ENCODE measurements at regions not wholly inside any gene's neighbourhood (a gene's known extent, or its start where the extent isn't known, plus 50 kb on each side); places are given as distances from the start of the nearest gene placed in this dataset.

GRCh38 chr4:116734178-116734577 is 351.2 kb downstream of the TRAM1L1 start:
- H3K9me3 ChIP-seq (ENCODE audit: control insufficient read depth, insufficient read depth, low read length), result no peaks in the 10 kb centered on the region
- H3K27ac ChIP-seq (ENCODE audit: low read depth, low read length), result no peak overlapping the region
- no CpG with 5 or more reads among the region's 2 CpGs for WGBS (ENCODE audit: insufficient coverage)
- DNase-seq (ENCODE audit: low read depth in 4 of 6, low spot score in 6 of 6), result no peak
- no peaks in the 10 kb centered on the region for H3K27me3 ChIP-seq (ENCODE audit: control insufficient read depth, insufficient read depth, low read length)
- H3K36me3 ChIP-seq (ENCODE audit: control insufficient read depth, insufficient read depth, low read length), result no peaks in the 10 kb centered on the region
- H3K4me1 ChIP-seq (ENCODE audit: control insufficient read depth, insufficient read depth, low read length), result no peaks in the 10 kb centered on the region
- no peak overlapping the region for H3K4me3 ChIP-seq (ENCODE audit: low read depth, low read length)

- DNase-seq (ENCODE audit: low read depth in 4 of 6, low spot score in 6 of 6), result no peak
- Histone ChIP-seq H3K36me3 (ENCODE audit: control insufficient read depth, insufficient read depth, low read length) (no peaks in the 10 kb centered on the region), H3K4me3 (ENCODE audit: low read depth, low read length) (no peak overlapping the region), H3K27ac (ENCODE audit: low read depth, low read length) (no peak overlapping the region), H3K4me1 (ENCODE audit: control insufficient read depth, insufficient read depth, low read length) (no peaks in the 10 kb centered on the region), H3K27me3 (ENCODE audit: control insufficient read depth, insufficient read depth, low read length) (no peaks in the 10 kb centered on the region), H3K9me3 (ENCODE audit: control insufficient read depth, insufficient read depth, low read length) (no peaks in the 10 kb centered on the region)
- WGBS (ENCODE audit: insufficient coverage), result 86% methylated on average over 3 of the region's 4 CpGs
Measured at GRCh38 chr4:116733370-116733769, 352.0 kb downstream of the TRAM1L1 start.

- H3K36me3 ChIP-seq (ENCODE audit: control insufficient read depth, insufficient read depth, low read length), result no peaks in the 10 kb centered on the region
- H3K27ac ChIP-seq (ENCODE audit: low read depth, low read length), result no peak overlapping the region
- no peaks in the 10 kb centered on the region for H3K27me3 ChIP-seq (ENCODE audit: control insufficient read depth, insufficient read depth, low read length)
- H3K4me3 ChIP-seq (ENCODE audit: low read depth, low read length), result no peak overlapping the region
- H3K9me3 ChIP-seq (ENCODE audit: control insufficient read depth, insufficient read depth, low read length), result no peaks in the 10 kb centered on the region
- no peaks in the 10 kb centered on the region for H3K4me1 ChIP-seq (ENCODE audit: control insufficient read depth, insufficient read depth, low read length)
- DNase-seq (ENCODE audit: low read depth in 4 of 6, low spot score in 6 of 6), result no peak
Measured at GRCh38 chr4:116726523-116726922, 358.9 kb downstream of the TRAM1L1 start.

GRCh38 chr4:116724249-116724648 is 361.1 kb downstream of the TRAM1L1 start:
- Histone ChIP-seq H3K9me3 (ENCODE audit: control insufficient read depth, insufficient read depth, low read length) (no peaks in the 10 kb centered on the region), H3K27ac (ENCODE audit: low read depth, low read length) (no peak overlapping the region), H3K36me3 (ENCODE audit: control insufficient read depth, insufficient read depth, low read length) (no peaks in the 10 kb centered on the region), H3K27me3 (ENCODE audit: control insufficient read depth, insufficient read depth, low read length) (no peaks in the 10 kb centered on the region), H3K4me1 (ENCODE audit: control insufficient read depth, insufficient read depth, low read length) (no peaks in the 10 kb centered on the region), H3K4me3 (ENCODE audit: low read depth, low read length) (no peak overlapping the region)
- WGBS (ENCODE audit: insufficient coverage), result 100% methylated on average over 1 of the region's 3 CpGs
- no peak for DNase-seq (ENCODE audit: low read depth in 4 of 6, low spot score in 6 of 6)

- 95% methylated on average over 32 of the region's 32 CpGs for WGBS (ENCODE audit: insufficient coverage)
Measured at GRCh38 chr4:116705466-116705865, 379.9 kb downstream of the TRAM1L1 start.

GRCh38 chr4:116702949-116703348 is 382.4 kb downstream of the TRAM1L1 start:
- H3K27ac ChIP-seq (ENCODE audit: low read depth, low read length), result no peak overlapping the region
- H3K4me3 ChIP-seq (ENCODE audit: low read depth, low read length), result no peak overlapping the region
- 84% methylated on average over 4 of the region's 4 CpGs for WGBS (ENCODE audit: insufficient coverage)
- H3K27me3 ChIP-seq (ENCODE audit: control insufficient read depth, insufficient read depth, low read length), result no peaks in the 10 kb centered on the region
- no peaks in the 10 kb centered on the region for H3K36me3 ChIP-seq (ENCODE audit: control insufficient read depth, insufficient read depth, low read length)
- no peaks in the 10 kb centered on the region for H3K4me1 ChIP-seq (ENCODE audit: control insufficient read depth, insufficient read depth, low read length)
- no peak for DNase-seq (ENCODE audit: low read depth in 4 of 6, low spot score in 6 of 6)
- H3K9me3 ChIP-seq (ENCODE audit: control insufficient read depth, insufficient read depth, low read length), result peaks cover 2% of the 10 kb centered on the region

More at GRCh38 chr4:116705466-116705865, 379.9 kb downstream of the TRAM1L1 start:
- DNase-seq (ENCODE audit: low read depth in 4 of 6, low spot score in 6 of 6), result no peak
- no peaks in the 10 kb centered on the region for H3K4me1 ChIP-seq (ENCODE audit: control insufficient read depth, insufficient read depth, low read length)
- no peaks in the 10 kb centered on the region for H3K27me3 ChIP-seq (ENCODE audit: control insufficient read depth, insufficient read depth, low read length)
- no peak overlapping the region for H3K4me3 ChIP-seq (ENCODE audit: low read depth, low read length)
- no peaks in the 10 kb centered on the region for H3K36me3 ChIP-seq (ENCODE audit: control insufficient read depth, insufficient read depth, low read length)
- no peaks in the 10 kb centered on the region for H3K9me3 ChIP-seq (ENCODE audit: control insufficient read depth, insufficient read depth, low read length)
- no peak overlapping the region for H3K27ac ChIP-seq (ENCODE audit: low read depth, low read length)

- no peaks in the 10 kb centered on the region for H3K27me3 ChIP-seq (ENCODE audit: control insufficient read depth, insufficient read depth, low read length)
- H3K4me3 ChIP-seq (ENCODE audit: low read depth, low read length), result no peak overlapping the region
- no peaks in the 10 kb centered on the region for H3K9me3 ChIP-seq (ENCODE audit: control insufficient read depth, insufficient read depth, low read length)
- no peaks in the 10 kb centered on the region for H3K4me1 ChIP-seq (ENCODE audit: control insufficient read depth, insufficient read depth, low read length)
- no CpG with 5 or more reads among the region's 1 CpG for WGBS (ENCODE audit: insufficient coverage)
- H3K27ac ChIP-seq (ENCODE audit: low read depth, low read length), result no peak overlapping the region
- no peaks in the 10 kb centered on the region for H3K36me3 ChIP-seq (ENCODE audit: control insufficient read depth, insufficient read depth, low read length)
- DNase-seq (ENCODE audit: low read depth in 4 of 6, low spot score in 6 of 6), result no peak
Measured at GRCh38 chr4:116688536-116688935, 396.8 kb downstream of the TRAM1L1 start.

GRCh38 chr4:116668190-116668589 is 417.2 kb downstream of the TRAM1L1 start:
- Histone ChIP-seq H3K27ac (ENCODE audit: low read depth, low read length) (no peak overlapping the region), H3K4me3 (ENCODE audit: low read depth, low read length) (no peak overlapping the region), H3K27me3 (ENCODE audit: control insufficient read depth, insufficient read depth, low read length) (no peaks in the 10 kb centered on the region), H3K4me1 (ENCODE audit: control insufficient read depth, insufficient read depth, low read length) (no peaks in the 10 kb centered on the region), H3K36me3 (ENCODE audit: control insufficient read depth, insufficient read depth, low read length) (no peaks in the 10 kb centered on the region), H3K9me3 (ENCODE audit: control insufficient read depth, insufficient read depth, low read length) (no peaks in the 10 kb centered on the region)
- no CpG with 5 or more reads among the region's 2 CpGs for WGBS (ENCODE audit: insufficient coverage)
- no peak for DNase-seq (ENCODE audit: low read depth in 4 of 6, low spot score in 6 of 6)

GRCh38 chr4:116665716-116666115 is 419.7 kb downstream of the TRAM1L1 start:
- no peak overlapping the region for H3K27ac ChIP-seq (ENCODE audit: low read depth, low read length)
- H3K9me3 ChIP-seq (ENCODE audit: control insufficient read depth, insufficient read depth, low read length), result no peaks in the 10 kb centered on the region
- WGBS (ENCODE audit: insufficient coverage), result 63% methylated on average over 1 of the region's 1 CpG
- H3K4me3 ChIP-seq (ENCODE audit: low read depth, low read length), result no peak overlapping the region
- DNase-seq (ENCODE audit: low read depth in 4 of 6, low spot score in 6 of 6), result no peak
- no peaks in the 10 kb centered on the region for H3K27me3 ChIP-seq (ENCODE audit: control insufficient read depth, insufficient read depth, low read length)
- no peaks in the 10 kb centered on the region for H3K4me1 ChIP-seq (ENCODE audit: control insufficient read depth, insufficient read depth, low read length)
- no peaks in the 10 kb centered on the region for H3K36me3 ChIP-seq (ENCODE audit: control insufficient read depth, insufficient read depth, low read length)

- Histone ChIP-seq H3K36me3 (ENCODE audit: control insufficient read depth, insufficient read depth, low read length) (no peaks in the 10 kb centered on the region), H3K4me3 (ENCODE audit: low read depth, low read length) (no peak overlapping the region), H3K27ac (ENCODE audit: low read depth, low read length) (no peak overlapping the region), H3K9me3 (ENCODE audit: control insufficient read depth, insufficient read depth, low read length) (peaks cover 3% of the 10 kb centered on the region), H3K4me1 (ENCODE audit: control insufficient read depth, insufficient read depth, low read length) (no peaks in the 10 kb centered on the region), H3K27me3 (ENCODE audit: control insufficient read depth, insufficient read depth, low read length) (no peaks in the 10 kb centered on the region)
- WGBS (ENCODE audit: insufficient coverage), result 100% methylated on average over 2 of the region's 2 CpGs
- DNase-seq (ENCODE audit: low read depth in 4 of 6, low spot score in 6 of 6), result no peak
Measured at GRCh38 chr4:116664198-116664597, 421.2 kb downstream of the TRAM1L1 start.

All from spinal cord (tissue), 9 donors.